NCI-H510A treated with DMSO at 0.1 percent for 48 hours (cell line): ENCODE measurements at regions not wholly inside any gene's neighbourhood (a gene's known extent, or its start where the extent isn't known, plus 50 kb on each side); places are given as distances from the start of the nearest gene placed in this dataset.
"Not testable (repeated sequence)": the region's sequence is repeated elsewhere in the genome, so short reads cannot be mapped to it uniquely, and the experiment has no call there.

Experiments used
- DNase-seq: peaks from one replicate; lab custom pipeline; 2025; lab: John Stamatoyannopoulos, UW

DNA sequence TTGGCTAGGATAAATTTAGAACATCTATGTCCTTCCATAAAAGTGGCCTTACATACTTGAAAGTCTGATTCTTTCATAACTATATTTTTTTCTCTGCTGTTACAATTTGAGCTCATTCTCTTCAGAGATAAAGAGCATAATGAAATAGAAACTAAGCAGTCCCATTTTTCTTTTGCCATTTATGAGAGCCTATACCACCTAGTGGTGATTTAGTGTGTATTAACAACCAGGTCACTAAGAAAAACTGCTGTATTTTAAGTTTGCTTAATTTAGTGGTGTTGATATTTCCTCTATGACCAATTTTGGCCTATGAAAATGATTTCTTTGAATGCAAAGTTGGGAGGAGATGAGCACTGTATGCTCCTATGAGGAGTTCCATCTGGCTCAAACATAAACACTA is 88.7 kb upstream of the ZWINT start:
- no peak for DNase-seq

DNA sequence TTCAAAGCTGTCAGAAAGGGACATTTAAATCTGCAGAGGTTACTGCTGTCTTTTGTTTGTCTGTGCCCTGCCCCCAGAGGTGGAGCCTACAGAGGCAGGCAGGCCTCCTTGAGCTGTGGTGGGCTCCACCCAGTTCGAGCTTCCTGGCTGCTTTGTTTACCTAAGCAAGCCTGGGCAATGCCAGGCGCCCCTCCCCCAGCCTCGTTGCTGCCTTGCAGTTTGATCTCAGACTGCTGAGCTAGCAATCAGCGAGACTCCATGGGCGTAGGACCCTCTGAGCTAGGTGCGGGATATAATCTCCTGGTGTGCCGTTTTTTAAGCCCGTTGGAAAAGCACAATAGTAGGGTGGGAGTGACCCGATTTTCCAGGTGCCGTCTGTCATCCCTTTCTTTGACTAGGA is 86.6 kb upstream of the ZWINT start:
- not testable (repeated sequence) for DNase-seq

DNA sequence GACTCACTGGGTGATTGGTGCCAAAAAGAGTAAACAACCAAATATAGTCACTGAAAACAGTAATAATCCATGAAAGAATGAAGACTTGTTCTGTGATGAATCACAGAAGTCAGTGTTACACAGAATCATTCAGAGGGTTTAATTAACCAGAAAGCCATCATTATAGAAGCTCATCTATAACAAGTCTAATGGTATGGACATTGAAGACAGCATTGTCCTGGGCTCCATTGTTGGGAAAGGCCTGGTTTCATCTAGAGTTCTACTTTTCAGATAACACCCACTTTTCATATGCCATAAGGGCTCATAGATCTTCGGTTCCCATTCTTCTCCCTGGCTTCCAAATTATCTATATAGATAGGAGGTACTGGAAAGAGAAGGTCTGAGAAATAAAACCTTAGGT is 80.3 kb upstream of the ZWINT start:
- not testable (repeated sequence) for DNase-seq
